ENCODE measurements at regions not wholly inside any gene's neighbourhood (a gene's known extent, or its start where the extent isn't known, plus 50 kb on each side); places are given as distances from the start of the nearest gene placed in this dataset.
"Not testable (repeated sequence)": the region's sequence is repeated elsewhere in the genome, so short reads cannot be mapped to it uniquely, and the experiment has no call there.

GRCh38 chr7:16266877-16267276 lies 154.5 kb downstream of the CRPPA start:
- H4K20me1 ChIP-seq (ENCODE audit: insufficient read depth, low read length), result no peaks in the 10 kb centered on the region
- TF ChIP-seq EZH2 (optimal IDR thresholded peaks at IDR 0.05; ENCODE audit: low read depth, low read length) (no peak), EZH2phosphoT487 (IDR thresholded peaks at IDR 0.05; ENCODE audit: low read length) (no peak), CTCF (IDR thresholded peaks at IDR 0.05; ENCODE audit: low read length) (no peak)
- H3K9ac ChIP-seq (ENCODE audit: low read length), result no peak overlapping the region

GRCh38 chr7:16266470-16266869 lies 154.9 kb downstream of the CRPPA start:
- not testable (repeated sequence) for H3K36me3 ChIP-seq (replicated peaks; ENCODE audit: insufficient read depth, low read length); H3K27me3 ChIP-seq (replicated peaks; ENCODE audit: insufficient read depth, low read length); H3K9me3 ChIP-seq (replicated peaks; ENCODE audit: insufficient read depth, low read length); H3K27ac ChIP-seq (ENCODE audit: low read length); DNase-seq; H3F3A ChIP-seq (ENCODE audit: insufficient read depth, low read length); H3K4me1 ChIP-seq (ENCODE audit: low read length); H2AFZ ChIP-seq (ENCODE audit: low read length); H3K79me2 ChIP-seq (ENCODE audit: low read length); H3K4me3 ChIP-seq (ENCODE audit: low read length); H3K9me2 ChIP-seq (replicated peaks; ENCODE audit: insufficient read depth, low read length); H3K9ac ChIP-seq (ENCODE audit: low read length); H4K20me1 ChIP-seq (ENCODE audit: insufficient read depth, low read length); H3K4me2 ChIP-seq (ENCODE audit: low read depth, low read length)

More at GRCh38 chr7:16266877-16267276, 154.5 kb downstream of the CRPPA start:
- H3K36me3 ChIP-seq (replicated peaks; ENCODE audit: insufficient read depth, low read length), result no peaks in the 10 kb centered on the region
- H2AFZ ChIP-seq (ENCODE audit: low read length), result no peak overlapping the region
- H3K4me2 ChIP-seq (ENCODE audit: low read depth, low read length), result no peak overlapping the region
- H3K27me3 ChIP-seq (replicated peaks; ENCODE audit: insufficient read depth, low read length), result no peaks in the 10 kb centered on the region
- H3K9me2 ChIP-seq (replicated peaks; ENCODE audit: insufficient read depth, low read length), result no peaks in the 10 kb centered on the region
- no peaks in the 10 kb centered on the region for H3K9me3 ChIP-seq (replicated peaks; ENCODE audit: insufficient read depth, low read length)
- no peaks in the 10 kb centered on the region for H3K4me1 ChIP-seq (ENCODE audit: low read length)
- H3F3A ChIP-seq (ENCODE audit: insufficient read depth, low read length), result no peaks in the 10 kb centered on the region
- no peak for DNase-seq
- H3K4me3 ChIP-seq (ENCODE audit: low read length), result no peak overlapping the region
- H3K27ac ChIP-seq (ENCODE audit: low read length), result no peak overlapping the region
- H3K79me2 ChIP-seq (ENCODE audit: low read length), result no peaks in the 10 kb centered on the region

GRCh38 chr7:16265863-16266458 lies 155.4 kb downstream of the CRPPA start:
- Histone ChIP-seq H3K9me3 (replicated peaks; ENCODE audit: insufficient read depth, low read length) (no peaks in the 10 kb centered on the region), H3K4me2 (ENCODE audit: low read depth, low read length) (no peak overlapping the region), H3K27me3 (replicated peaks; ENCODE audit: insufficient read depth, low read length) (no peaks in the 10 kb centered on the region), H3K4me3 (ENCODE audit: low read length) (no peak overlapping the region), H3K9me2 (replicated peaks; ENCODE audit: insufficient read depth, low read length) (no peaks in the 10 kb centered on the region), H4K20me1 (ENCODE audit: insufficient read depth, low read length) (no peaks in the 10 kb centered on the region), H3K27ac (ENCODE audit: low read length) (no peak overlapping the region), H3K9ac (ENCODE audit: low read length) (no peak overlapping the region), H3K79me2 (ENCODE audit: low read length) (no peaks in the 10 kb centered on the region), H3F3A (ENCODE audit: insufficient read depth, low read length) (no peaks in the 10 kb centered on the region), H3K36me3 (replicated peaks; ENCODE audit: insufficient read depth, low read length) (no peaks in the 10 kb centered on the region), H2AFZ (ENCODE audit: low read length) (no peak overlapping the region), H3K4me1 (ENCODE audit: low read length) (no peaks in the 10 kb centered on the region)
- no peak for DNase-seq
- TF ChIP-seq EZH2phosphoT487 (IDR thresholded peaks at IDR 0.05; ENCODE audit: low read length) (no peak), EZH2 (optimal IDR thresholded peaks at IDR 0.05; ENCODE audit: low read depth, low read length) (no peak), CTCF (IDR thresholded peaks at IDR 0.05; ENCODE audit: low read length) (no peak)

Measured in MM.1S (cell line).